B cell (primary cell): ENCODE measurements at regions not wholly inside any gene's neighbourhood (a gene's known extent, or its start where the extent isn't known, plus 50 kb on each side); places are given as distances from the start of the nearest gene placed in this dataset.

Experiments
- ATAC-seq: fragments of 200-7000 bp; cut with Tn5 transposase; one replicate; pipeline ENCODE4 v1.10.0; 2021; ENCODE audit warnings: low read depth, mild to moderate bottlenecking, moderate number of reproducible peaks, moderate library complexity
- CTCF ChIA-PET: fragments of 350-600 bp; sonication (Branson Sonifier 250); formaldehyde crosslinking; loops from one replicate; lab custom pipeline; 2021; ENCODE audit warnings: antibody characterized with exemption, inconsistent platforms; lab: Charles Lee
- POLR2A ChIA-PET: fragments of 350-600 bp; sonication (Branson Sonifier 250); formaldehyde crosslinking; loops from one replicate; lab custom pipeline; 2021; ENCODE audit warnings: antibody characterized with exemption; lab: Charles Lee
- DNase-seq: peaks from one replicate; pipeline ENCODE4 v3.0.0; 2013
- H2AFZ ChIP-seq: 2 replicates; pipeline ENCODE4 v1.6.1; 2012; ENCODE audit warnings: mild to moderate bottlenecking, low read depth, low read length; ENCODE audit not compliant: insufficient read depth, poor library complexity, severe bottlenecking
- H3K27ac ChIP-seq, 2 donors: 1 replicate in 1 of 2; 2 replicates in 1 of 2; pipeline ENCODE4 v1.5.1; 2012 to 2013; ENCODE audit warnings: low read length in 2 of 2, mild to moderate bottlenecking in 2 of 2, moderate library complexity in 1 of 2
- H3K27me3 ChIP-seq, 4 experiments: fragments of 200-600 bp in 1 of 4; sonication (generic) in 1 of 4; replicated peaks in 1 of 4; 1 replicate in 2 of 4; 2 replicates in 2 of 4; pipeline versions ENCODE4 v1.6.1 to v1.7.0; 2013 to 2016; ENCODE audit warnings: low read length in 3 of 4, mild to moderate bottlenecking in 2 of 4, mixed read lengths in 1 of 4, moderate library complexity in 1 of 4; ENCODE audit not compliant: insufficient read depth in 4 of 4, control insufficient read depth in 3 of 4; ENCODE audit errors: control extremely low read depth in 1 of 4
- H3K36me3 ChIP-seq, 2 experiments: replicated peaks in 1 of 2; 1 replicate in 1 of 2; 2 replicates in 1 of 2; pipeline versions ENCODE4 v1.6.1 to v1.7.1; 2013; ENCODE audit warnings: low read length in 1 of 2; ENCODE audit not compliant: insufficient read depth in 2 of 2, control insufficient read depth in 1 of 2; ENCODE audit errors: control extremely low read depth in 1 of 2, extremely low read depth in 1 of 2
- H3K4me1 ChIP-seq, 2 donors: fragments of 200-600 bp in 1 of 2; sonication (generic) in 1 of 2; 1 replicate in 1 of 2; 2 replicates in 1 of 2; pipeline versions ENCODE4 v1.5.1 to v1.6.1; 2013 to 2017; ENCODE audit warnings: low read length in 2 of 2; ENCODE audit not compliant: control insufficient read depth in 2 of 2, insufficient read depth in 2 of 2
- H3K4me2 ChIP-seq: replicated peaks from 2 replicates; pipeline ENCODE3; 2012; ENCODE audit warnings: mild to moderate bottlenecking, low read depth, low read length; ENCODE audit not compliant: poor library complexity, severe bottlenecking
- H3K4me3 ChIP-seq, 5 experiments: fragments of 200-600 bp in 1 of 5; sonication (generic) in 1 of 5; 1 replicate in 3 of 5; 2 replicates in 2 of 5; pipeline versions ENCODE4 v1.5.1 to v1.7.0; 2011 to 2016; ENCODE audit warnings: low read length in 4 of 5, mild to moderate bottlenecking in 4 of 5, low read depth in 2 of 5, control low read depth in 1 of 5, moderate library complexity in 1 of 5; ENCODE audit not compliant: insufficient read depth in 1 of 5; ENCODE audit errors: control extremely low read depth in 1 of 5, extremely low read depth in 1 of 5
- H3K79me2 ChIP-seq: fragments of 200-600 bp; sonication (generic); one replicate; pipeline ENCODE4 v1.6.0; 2016; ENCODE audit warnings: low read length; ENCODE audit not compliant: control insufficient read depth, insufficient read depth
- H3K9ac ChIP-seq: fragments of 200-600 bp; sonication (generic); 2 replicates; pipeline ENCODE4 v1.6.1; 2017; ENCODE audit warnings: mild to moderate bottlenecking, low read length, moderate library complexity
- H3K9me3 ChIP-seq, 3 donors: one replicate each; pipeline versions ENCODE4 v1.6.1 to v1.7.1; 2013; ENCODE audit warnings: low read length in 2 of 3; ENCODE audit not compliant: control insufficient read depth in 2 of 3, insufficient read depth in 1 of 3; ENCODE audit errors: control extremely low read depth in 1 of 3
- H4K20me1 ChIP-seq: 2 replicates; pipeline ENCODE4 v1.6.0; 2012; ENCODE audit warnings: mild to moderate bottlenecking, low read length; ENCODE audit not compliant: insufficient read depth, control insufficient read depth, poor library complexity, severe bottlenecking
- H3K27ac Mint-ChIP-seq: one replicate; pipeline ENCODE4 v1.8.0; 2021; ENCODE audit warnings: mixed read lengths
- H3K27me3 Mint-ChIP-seq: one replicate; pipeline ENCODE4 v1.8.0; 2021; ENCODE audit warnings: mixed read lengths
- H3K4me1 Mint-ChIP-seq: one replicate; pipeline ENCODE4 v1.8.0; 2021; ENCODE audit warnings: mixed read lengths
- H3K4me3 Mint-ChIP-seq: one replicate; pipeline ENCODE4 v1.8.0; 2021; ENCODE audit warnings: mixed read lengths
- H3K9me3 Mint-ChIP-seq: one replicate; pipeline ENCODE4 v1.8.0; 2022; ENCODE audit warnings: mixed read lengths; ENCODE audit not compliant: insufficient read depth
- EZH2 ChIP-seq: IDR thresholded peaks from 2 replicates; pipeline ENCODE4 v1.6.1; 2012; ENCODE audit warnings: borderline replicate concordance, low read depth, mild to moderate bottlenecking, moderate library complexity, low read length; ENCODE audit not compliant: insufficient read depth, poor library complexity, severe bottlenecking
- WGBS: methylation state at CpG from one replicate; pipeline ENCODE4 v1.1.5; 2013; ENCODE audit warnings: missing lambda C conversion rate; ENCODE audit not compliant: insufficient coverage; 5-methylcytosine and 5-hydroxymethylcytosine counted together
- intact Hi-C: fragments of 100-400 bp; cut with micrococcal nuclease; formaldehyde crosslinking; loops from one replicate; pipeline ENCODE4 v1.10.0; 2022
- TF ChIP-seq, protein P1 (sequence below): fragments of 200-600 bp; IDR thresholded peaks from one replicate; pipeline ENCODE4 v1.8.0; 2022; ENCODE audit warnings: antibody characterized with exemption, mild to moderate bottlenecking

GRCh38 chr10:32112055-32112454 lies 55.8 kb upstream of the KIF5B start:
- Histone ChIP-seq H3K9me3 (peaks cover 0 to 7% (median 0%) of the 10 kb centered on the region in 3 donors), H4K20me1 (no peaks in the 10 kb centered on the region), H3K36me3 (no peaks in the 10 kb centered on the region), H3K4me2 (no peak overlapping the region), H3K9ac (no peak overlapping the region), H3K79me2 (no peaks in the 10 kb centered on the region), H3K4me1 (no peaks in the 10 kb centered on the region), H3K27me3 (peaks cover 0 to 4% (median 0%) of the 10 kb centered on the region in 4 experiments), H2AFZ (no peak overlapping the region), H3K27ac (no peak overlapping the region), H3K4me3 (no peak overlapping the region)
- CTCF ChIA-PET, result no interaction called here
- Mint-ChIP-seq H3K27ac (no peak overlapping the region), H3K27me3 (peaks cover 4% of the 10 kb centered on the region), H3K4me3 (no peak overlapping the region), H3K4me1 (no peaks in the 10 kb centered on the region), H3K9me3 (peaks cover 4% of the 10 kb centered on the region)
- intact Hi-C loops, result no loop called here
- TF ChIP-seq, protein P1, sequence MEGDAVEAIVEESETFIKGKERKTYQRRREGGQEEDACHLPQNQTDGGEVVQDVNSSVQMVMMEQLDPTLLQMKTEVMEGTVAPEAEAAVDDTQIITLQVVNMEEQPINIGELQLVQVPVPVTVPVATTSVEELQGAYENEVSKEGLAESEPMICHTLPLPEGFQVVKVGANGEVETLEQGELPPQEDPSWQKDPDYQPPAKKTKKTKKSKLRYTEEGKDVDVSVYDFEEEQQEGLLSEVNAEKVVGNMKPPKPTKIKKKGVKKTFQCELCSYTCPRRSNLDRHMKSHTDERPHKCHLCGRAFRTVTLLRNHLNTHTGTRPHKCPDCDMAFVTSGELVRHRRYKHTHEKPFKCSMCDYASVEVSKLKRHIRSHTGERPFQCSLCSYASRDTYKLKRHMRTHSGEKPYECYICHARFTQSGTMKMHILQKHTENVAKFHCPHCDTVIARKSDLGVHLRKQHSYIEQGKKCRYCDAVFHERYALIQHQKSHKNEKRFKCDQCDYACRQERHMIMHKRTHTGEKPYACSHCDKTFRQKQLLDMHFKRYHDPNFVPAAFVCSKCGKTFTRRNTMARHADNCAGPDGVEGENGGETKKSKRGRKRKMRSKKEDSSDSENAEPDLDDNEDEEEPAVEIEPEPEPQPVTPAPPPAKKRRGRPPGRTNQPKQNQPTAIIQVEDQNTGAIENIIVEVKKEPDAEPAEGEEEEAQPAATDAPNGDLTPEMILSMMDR, result no peak
- TF ChIP-seq EZH2, result no peak
- POLR2A ChIA-PET, result no interaction called here
- 95% methylated on average over 2 of the region's 3 CpGs for WGBS
- ATAC-seq, result no peak
- no peak for DNase-seq

DNA sequence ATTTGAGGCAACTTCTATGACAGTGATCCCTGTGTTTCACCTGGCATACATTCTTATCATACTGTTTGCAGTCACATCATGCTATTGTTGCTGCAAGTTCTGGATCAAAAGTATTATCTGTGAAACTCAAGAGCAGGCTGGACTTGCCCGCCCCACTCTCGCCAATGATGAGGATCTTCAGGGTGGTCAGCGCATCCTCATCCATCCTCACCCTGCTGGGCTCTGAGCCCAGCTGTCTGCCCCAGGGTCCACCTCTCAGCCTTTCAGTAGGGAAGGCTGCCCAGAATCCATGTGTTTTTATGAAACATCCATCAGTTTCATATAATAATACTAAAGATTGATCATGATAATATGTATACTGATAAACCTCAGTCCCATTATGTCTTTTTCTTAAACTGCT lies 55.4 kb upstream of the KIF5B start:
- Histone ChIP-seq H4K20me1 (no peaks in the 10 kb centered on the region), H3K27ac (no peak overlapping the region), H3K9me3 (peaks cover 0 to 7% (median 0%) of the 10 kb centered on the region in 3 donors), H3K36me3 (no peaks in the 10 kb centered on the region), H3K4me3 (no peak overlapping the region), H3K79me2 (no peaks in the 10 kb centered on the region), H3K4me2 (no peak overlapping the region), H3K27me3 (peaks cover 0 to 5% (median 0%) of the 10 kb centered on the region in 4 experiments), H3K4me1 (no peaks in the 10 kb centered on the region), H3K9ac (no peak overlapping the region), H2AFZ (no peak overlapping the region)
- POLR2A ChIA-PET, result no interaction called here
- ATAC-seq, result no peak
- CTCF ChIA-PET, result no interaction called here
- no peak for DNase-seq
- H3K4me3 Mint-ChIP-seq, result no peak overlapping the region
- no peaks in the 10 kb centered on the region for H3K27me3 Mint-ChIP-seq
- no peak overlapping the region for H3K27ac Mint-ChIP-seq
- no peaks in the 10 kb centered on the region for H3K4me1 Mint-ChIP-seq
- 100% methylated on average over 3 of the region's 3 CpGs for WGBS
- intact Hi-C loops, result no loop called here
- TF ChIP-seq EZH2, result no peak
- TF ChIP-seq, protein P1, result no peak
- H3K9me3 Mint-ChIP-seq, result peaks cover 4% of the 10 kb centered on the region
